ENCODE measurements at regions not wholly inside any gene's neighbourhood (a gene's known extent, or its start where the extent isn't known, plus 50 kb on each side); places are given as distances from the start of the nearest gene placed in this dataset.
A peak's percentile ranks its signal among the peaks of the same experiment; 100 is the strongest.
"Not testable (repeated sequence)": the region's sequence is repeated elsewhere in the genome, so short reads cannot be mapped to it uniquely, and the experiment has no call there.

GRCh38 chr10:37563107-37563714, 294.2 kb downstream of the ZNF248 start:
- no peak for DNase-seq

GRCh38 chr10:37552881-37553280, 304.5 kb downstream of the ZNF248 start:
- no peak for DNase-seq

GRCh38 chr10:37549054-37549453, 308.4 kb downstream of the ZNF248 start:
- no peak for DNase-seq

- DNase-seq: no peak
Observed at GRCh38 chr10:37535459-37536246, 321.8 kb downstream of the ZNF248 start.

GRCh38 chr10:37534166-37534565, 323.2 kb downstream of the ZNF248 start:
- DNase-seq: no peak

- DNase-seq: peak; percentile 10
Observed at GRCh38 chr10:37525410-37525809, 332.0 kb downstream of the ZNF248 start.

GRCh38 chr10:37520488-37520887, 336.9 kb downstream of the ZNF248 start:
- DNase-seq: no peak

- not testable (repeated sequence) for DNase-seq
Observed at GRCh38 chr10:37510520-37510919, 346.9 kb downstream of the ZNF248 start.

GRCh38 chr10:37496061-37496460, 361.3 kb downstream of the ZNF248 start:
- no peak for DNase-seq

GRCh38 chr10:37495415-37495814, 362.0 kb downstream of the ZNF248 start:
- DNase-seq: no peak

GRCh38 chr10:37493185-37493796, 364.1 kb downstream of the ZNF248 start:
- DNase-seq: not testable (repeated sequence)

GRCh38 chr10:37490266-37490665, 364.9 kb downstream of the ANKRD30A start:
- no peak for DNase-seq

GRCh38 chr10:37489658-37490003, 364.2 kb downstream of the ANKRD30A start:
- DNase-seq: no peak

GRCh38 chr10:37488792-37489657, 363.6 kb downstream of the ANKRD30A start:
- no peak for DNase-seq

GRCh38 chr10:37480596-37480995, 355.2 kb downstream of the ANKRD30A start:
- not testable (repeated sequence) for DNase-seq

GRCh38 chr10:37479469-37479868, 354.1 kb downstream of the ANKRD30A start:
- DNase-seq: no peak

- no peak for DNase-seq
Observed at GRCh38 chr10:37478381-37478780, 353.0 kb downstream of the ANKRD30A start.

GRCh38 chr10:37476285-37476684, 350.9 kb downstream of the ANKRD30A start:
- DNase-seq: no peak

- no peak for DNase-seq
Observed at GRCh38 chr10:37474645-37475044, 349.2 kb downstream of the ANKRD30A start.

GRCh38 chr10:37473906-37474305, 348.5 kb downstream of the ANKRD30A start:
- no peak for DNase-seq

GRCh38 chr10:37467246-37467645, 341.8 kb downstream of the ANKRD30A start:
- DNase-seq: no peak

- no peak for DNase-seq
Observed at GRCh38 chr10:37456456-37456855, 331.1 kb downstream of the ANKRD30A start.

GRCh38 chr10:37448161-37448560, 322.8 kb downstream of the ANKRD30A start:
- no peak for DNase-seq

All from activated CD4-positive, alpha-beta T cell treated with anti-CD3 and anti-CD28 coated beads, Interleukin-2, Interleukin-6, amounts not matched to agents 100 ng/mL and 50 ng/mL, durations not matched to agents 16 hours and 8 hours (primary cell).